GM23338 (cell line): ENCODE measurements at regions not wholly inside any gene's neighbourhood (a gene's known extent, or its start where the extent isn't known, plus 50 kb on each side); places are given as distances from the start of the nearest gene placed in this dataset.

Experiments used
- CREB1 ChIP-seq: fragments of 250-450 bp; sonication (Bioruptor Pico); IDR thresholded peaks from 2 replicates; pipeline ENCODE4 v1.5.0; 2020; ENCODE audit warnings: low read depth, mild to moderate bottlenecking, moderate library complexity
- POLR2AphosphoS5 ChIP-seq: IDR thresholded peaks from 2 replicates; pipeline ENCODE4 v1.6.1; 2016; ENCODE audit warnings: antibody characterized with exemption, low read depth
- TF ChIP-seq, protein P1 (sequence below), 2 experiments: fragments of 200-600 bp in 1 of 2; sonication (generic) in 1 of 2; conservative IDR thresholded peaks; 2 replicates each; pipeline versions ENCODE4 v1.5.1 to v1.6.1; 2016 to 2017; ENCODE audit warnings: antibody characterized with exemption in 2 of 2, low read depth in 2 of 2, mild to moderate bottlenecking in 2 of 2, moderate library complexity in 1 of 2

DNA sequence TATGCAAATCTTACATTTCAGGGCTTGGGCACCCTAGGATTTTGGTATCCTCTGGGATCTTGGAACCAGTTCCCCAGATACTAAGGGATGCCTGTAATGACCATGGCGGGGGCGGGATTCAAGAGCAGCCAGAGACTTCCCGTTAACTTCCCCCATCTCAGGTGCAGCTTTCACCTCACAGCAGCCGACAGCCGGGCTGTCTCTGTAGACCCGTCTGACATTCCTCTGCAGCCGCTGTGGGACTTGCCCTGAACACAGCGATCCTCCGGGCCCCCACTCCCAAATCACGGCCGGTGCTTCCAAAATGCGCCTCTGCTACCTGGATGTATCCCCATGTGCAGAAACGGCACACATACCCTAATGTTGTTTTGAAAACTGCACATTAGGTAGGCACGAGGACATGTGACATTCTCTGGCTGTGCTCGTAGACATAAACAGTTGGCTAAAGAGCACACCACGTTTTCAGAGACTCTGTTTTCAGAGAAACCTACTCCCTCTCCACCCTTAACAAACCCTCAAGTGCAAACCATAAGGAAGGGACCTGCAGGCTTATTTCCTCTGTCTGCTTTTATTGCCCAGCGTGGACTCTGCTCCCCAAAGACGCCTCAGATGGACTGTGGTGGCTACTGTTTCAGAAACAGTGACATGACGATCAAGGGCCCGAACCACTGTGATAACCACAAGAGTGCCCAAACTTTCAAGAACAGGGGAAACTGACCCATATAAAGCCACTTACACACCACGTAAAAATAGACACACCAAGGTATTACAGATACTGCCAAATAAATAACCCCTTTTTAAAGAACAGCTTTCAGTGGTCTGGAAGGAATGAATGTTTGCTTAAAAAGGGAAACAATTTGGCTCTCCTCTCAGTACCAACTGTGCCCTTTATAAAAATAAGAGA, 72.9 kb upstream of the FOXC1 start:
- TF ChIP-seq, protein P1, sequence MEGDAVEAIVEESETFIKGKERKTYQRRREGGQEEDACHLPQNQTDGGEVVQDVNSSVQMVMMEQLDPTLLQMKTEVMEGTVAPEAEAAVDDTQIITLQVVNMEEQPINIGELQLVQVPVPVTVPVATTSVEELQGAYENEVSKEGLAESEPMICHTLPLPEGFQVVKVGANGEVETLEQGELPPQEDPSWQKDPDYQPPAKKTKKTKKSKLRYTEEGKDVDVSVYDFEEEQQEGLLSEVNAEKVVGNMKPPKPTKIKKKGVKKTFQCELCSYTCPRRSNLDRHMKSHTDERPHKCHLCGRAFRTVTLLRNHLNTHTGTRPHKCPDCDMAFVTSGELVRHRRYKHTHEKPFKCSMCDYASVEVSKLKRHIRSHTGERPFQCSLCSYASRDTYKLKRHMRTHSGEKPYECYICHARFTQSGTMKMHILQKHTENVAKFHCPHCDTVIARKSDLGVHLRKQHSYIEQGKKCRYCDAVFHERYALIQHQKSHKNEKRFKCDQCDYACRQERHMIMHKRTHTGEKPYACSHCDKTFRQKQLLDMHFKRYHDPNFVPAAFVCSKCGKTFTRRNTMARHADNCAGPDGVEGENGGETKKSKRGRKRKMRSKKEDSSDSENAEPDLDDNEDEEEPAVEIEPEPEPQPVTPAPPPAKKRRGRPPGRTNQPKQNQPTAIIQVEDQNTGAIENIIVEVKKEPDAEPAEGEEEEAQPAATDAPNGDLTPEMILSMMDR (conservative IDR thresholded peaks at IDR 0.05; ENCODE audit: low read depth in 2 of 2) = no peak
- no peak for TF ChIP-seq POLR2AphosphoS5
- no peak for TF ChIP-seq CREB1
